MM.1S (cell line): ENCODE measurements at regions not wholly inside any gene's neighbourhood (a gene's known extent, or its start where the extent isn't known, plus 50 kb on each side); places are given as distances from the start of the nearest gene placed in this dataset.

Experiments used
- DNase-seq: peaks from one replicate; pipeline ENCODE4 v3.0.0-alpha.2; 2015
- H2AFZ ChIP-seq: fragments of 300-600 bp; sonication (generic); 2 replicates; pipeline ENCODE4 v1.6.0; 2016; ENCODE audit warnings: antibody characterized with exemption, low read length
- H3F3A ChIP-seq: fragments of 300-600 bp; sonication (generic); 2 replicates; pipeline ENCODE4 v1.6.1; 2016; ENCODE audit warnings: mild to moderate bottlenecking, antibody characterized with exemption, low read length, moderate library complexity, mixed read lengths; ENCODE audit not compliant: insufficient read depth
- H3K27ac ChIP-seq: fragments of 300-600 bp; sonication (generic); 2 replicates; pipeline ENCODE4 v1.5.1; 2016; ENCODE audit warnings: mild to moderate bottlenecking, low read length
- H3K27me3 ChIP-seq: fragments of 300-600 bp; sonication (generic); replicated peaks from 2 replicates; pipeline ENCODE4 v1.6.0; 2016; ENCODE audit warnings: low read length; ENCODE audit not compliant: insufficient read depth
- H3K36me3 ChIP-seq: fragments of 300-600 bp; sonication (generic); replicated peaks from 2 replicates; pipeline ENCODE4 v1.6.1; 2016; ENCODE audit warnings: mild to moderate bottlenecking, low read length, mixed read lengths; ENCODE audit not compliant: insufficient read depth
- H3K4me1 ChIP-seq: fragments of 300-600 bp; sonication (generic); 2 replicates; pipeline ENCODE4 v1.6.1; 2016; ENCODE audit warnings: low read length, mixed read lengths
- H3K4me2 ChIP-seq: fragments of 300-600 bp; sonication (generic); 2 replicates; pipeline ENCODE4 v1.6.0; 2016; ENCODE audit warnings: low read depth, low read length
- H3K4me3 ChIP-seq: fragments of 300-600 bp; sonication (generic); 2 replicates; pipeline ENCODE4 v1.5.1; 2016; ENCODE audit warnings: low read length, mixed read lengths
- H3K79me2 ChIP-seq: fragments of 300-600 bp; sonication (generic); 2 replicates; pipeline ENCODE4 v1.6.1; 2016; ENCODE audit warnings: mixed run types, low read length, mixed read lengths
- H3K9ac ChIP-seq: fragments of 300-600 bp; sonication (generic); 2 replicates; pipeline ENCODE4 v1.6.1; 2016; ENCODE audit warnings: low read length, mixed read lengths
- H3K9me2 ChIP-seq: fragments of 300-600 bp; sonication (generic); replicated peaks from 2 replicates; pipeline ENCODE4 v1.6.1; 2016; ENCODE audit warnings: mild to moderate bottlenecking, low read length, mixed read lengths; ENCODE audit not compliant: insufficient read depth
- H3K9me3 ChIP-seq: fragments of 300-600 bp; sonication (generic); replicated peaks from 2 replicates; pipeline ENCODE4 v1.6.1; 2016; ENCODE audit warnings: mild to moderate bottlenecking, low read length, mixed read lengths; ENCODE audit not compliant: insufficient read depth
- H4K20me1 ChIP-seq: fragments of 300-600 bp; sonication (generic); 2 replicates; pipeline ENCODE4 v1.6.1; 2016; ENCODE audit warnings: mild to moderate bottlenecking, low read length, moderate library complexity, mixed read lengths; ENCODE audit not compliant: insufficient read depth
- CTCF ChIP-seq: fragments of 300-600 bp; sonication (generic); IDR thresholded peaks from 2 replicates; pipeline ENCODE4 v1.5.1; 2016; ENCODE audit warnings: antibody characterized with exemption, low read length, mixed read lengths
- EZH2 ChIP-seq: fragments of 300-600 bp; sonication (generic); optimal IDR thresholded peaks from 2 replicates; pipeline ENCODE3; 2017; ENCODE audit warnings: low read depth, mild to moderate bottlenecking, antibody characterized with exemption, low read length, mixed read lengths
- EZH2phosphoT487 ChIP-seq: fragments of 300-600 bp; sonication (generic); IDR thresholded peaks from 2 replicates; pipeline ENCODE4 v1.6.1; 2018; ENCODE audit warnings: antibody characterized with exemption, low read length

GRCh38 chr4:38320343-38320695, 343.7 kb upstream of the KLF3 start:
- peak overlapping the region; percentile 36; the same call in 1 of the 2 replicates for H3K9ac ChIP-seq
- no peaks in the 10 kb centered on the region for H4K20me1 ChIP-seq
- no peaks in the 10 kb centered on the region for H3K27me3 ChIP-seq
- H3K36me3 ChIP-seq, result no peaks in the 10 kb centered on the region
- H3K4me3 ChIP-seq, result no peak overlapping the region
- H3K27ac ChIP-seq, result peak overlapping the region; percentile 82; the same call in 1 of the 2 replicates
- peak overlapping the region; percentile 64 for H2AFZ ChIP-seq
- H3K4me1 ChIP-seq, result peaks cover 17% of the 10 kb centered on the region
- no peaks in the 10 kb centered on the region for H3K9me2 ChIP-seq
- H3F3A ChIP-seq, result peaks cover 15% of the 10 kb centered on the region
- no peak for DNase-seq
- H3K79me2 ChIP-seq, result no peaks in the 10 kb centered on the region
- no peaks in the 10 kb centered on the region for H3K9me3 ChIP-seq
- TF ChIP-seq EZH2, result no peak
- TF ChIP-seq CTCF, result no peak
- TF ChIP-seq EZH2phosphoT487, result no peak
- H3K4me2 ChIP-seq, result peak overlapping the region; percentile 92; the same call in 1 of the 2 replicates

- H3F3A ChIP-seq, result peaks cover 15% of the 10 kb centered on the region
- H2AFZ ChIP-seq, result no peak overlapping the region
- DNase-seq, result no peak
- peaks cover 17% of the 10 kb centered on the region for H3K4me1 ChIP-seq
- H3K4me2 ChIP-seq, result no peak overlapping the region; the same call in 1 of the 2 replicates
- H3K36me3 ChIP-seq, result no peaks in the 10 kb centered on the region
- H4K20me1 ChIP-seq, result no peaks in the 10 kb centered on the region
- no peaks in the 10 kb centered on the region for H3K27me3 ChIP-seq
- no peak overlapping the region for H3K9ac ChIP-seq
- no peaks in the 10 kb centered on the region for H3K9me2 ChIP-seq
- no peaks in the 10 kb centered on the region for H3K79me2 ChIP-seq
- H3K4me3 ChIP-seq, result no peak overlapping the region
- H3K27ac ChIP-seq, result 0 out of 2 replicates have a peak overlapping the region, but pooled peaks have one; percentile 82
- TF ChIP-seq EZH2, result no peak
- no peak for TF ChIP-seq EZH2phosphoT487
- no peak for TF ChIP-seq CTCF
- no peaks in the 10 kb centered on the region for H3K9me3 ChIP-seq
Observed at GRCh38 chr4:38320833-38321232, 343.2 kb upstream of the KLF3 start.

- no peak overlapping the region for H2AFZ ChIP-seq
- no peak overlapping the region for H3K9ac ChIP-seq
- no peaks in the 10 kb centered on the region for H3K27me3 ChIP-seq
- no peaks in the 10 kb centered on the region for H3K36me3 ChIP-seq
- H3K4me3 ChIP-seq, result no peak overlapping the region
- peaks cover 17% of the 10 kb centered on the region for H3K4me1 ChIP-seq
- peaks cover 15% of the 10 kb centered on the region for H3F3A ChIP-seq
- TF ChIP-seq CTCF (no peak), EZH2phosphoT487 (no peak)
- no peaks in the 10 kb centered on the region for H3K79me2 ChIP-seq
- no peak overlapping the region for H3K4me2 ChIP-seq
- no peaks in the 10 kb centered on the region for H4K20me1 ChIP-seq
- no peak overlapping the region for H3K27ac ChIP-seq
- no peaks in the 10 kb centered on the region for H3K9me3 ChIP-seq
- no peak for DNase-seq
- no peaks in the 10 kb centered on the region for H3K9me2 ChIP-seq
Observed at GRCh38 chr4:38322714-38323113, 341.3 kb upstream of the KLF3 start.
